HepG2 (cell line): ENCODE measurements at regions not wholly inside any gene's neighbourhood (a gene's known extent, or its start where the extent isn't known, plus 50 kb on each side); places are given as distances from the start of the nearest gene placed in this dataset.

Experiments
- ELF1 ChIP-seq: sonication (generic); formaldehyde crosslinking; IDR thresholded peaks from 2 replicates; pipeline ENCODE4 v1.4.0; 2020; ENCODE audit warnings: missing genetic modification reagents
- EP300 ChIP-seq, 3 experiments: sonication (generic) in 1 of 3; formaldehyde crosslinking in 1 of 3; IDR thresholded peaks; 2 replicates each; pipeline versions ENCODE4 v1.5.1 to v1.6.1; 2011 to 2020; ENCODE audit warnings: low read depth in 2 of 3, low read length in 2 of 3, borderline replicate concordance in 1 of 3, improper control_type of control experiment in 1 of 3, mild to moderate bottlenecking in 1 of 3, missing genetic modification reagents in 1 of 3, moderate library complexity in 1 of 3
- FOXK1 ChIP-seq: sonication (generic); formaldehyde crosslinking; IDR thresholded peaks from 2 replicates; pipeline ENCODE4 v1.4.0; 2020; ENCODE audit warnings: low read depth, missing genetic modification reagents, borderline replicate concordance
- GTF2F1 ChIP-seq: fragments of 150-350 bp; IDR thresholded peaks from 2 replicates; pipeline ENCODE4 v1.6.1; 2014; ENCODE audit warnings: low read length
- PHF8 ChIP-seq: sonication (generic); formaldehyde crosslinking; IDR thresholded peaks from 2 replicates; pipeline ENCODE4 v1.5.0; 2020; ENCODE audit warnings: missing genetic modification reagents
- SP1 ChIP-seq, 2 experiments: fragments of 450-650 bp in 1 of 2; sonication (generic) in 1 of 2; formaldehyde crosslinking in 1 of 2; IDR thresholded peaks; 2 replicates each; pipeline versions ENCODE4 v1.4.0 to v1.6.1; 2016 to 2020; ENCODE audit warnings: missing genetic modification reagents in 1 of 2
- ZNF816 ChIP-seq: sonication (generic); formaldehyde crosslinking; IDR thresholded peaks from 2 replicates; pipeline ENCODE4 v1.8.0; 2022; ENCODE audit warnings: missing genetic modification reagents, mild to moderate bottlenecking, borderline replicate concordance
- TF ChIP-seq, protein P1 (sequence below): sonication (generic); formaldehyde crosslinking; IDR thresholded peaks from 2 replicates; pipeline ENCODE4 v1.4.0; 2020; ENCODE audit warnings: low read depth, mild to moderate bottlenecking, missing genetic modification reagents
- TF ChIP-seq, protein P2 (sequence below): sonication (generic); formaldehyde crosslinking; IDR thresholded peaks from 2 replicates; pipeline ENCODE4 v1.5.0; 2020; ENCODE audit warnings: mild to moderate bottlenecking, missing genetic modification reagents, moderate library complexity
- TF ChIP-seq, protein P3 (sequence below): sonication (generic); formaldehyde crosslinking; IDR thresholded peaks from 2 replicates; pipeline ENCODE4 v1.5.1; 2020; ENCODE audit warnings: missing genetic modification reagents, mild to moderate bottlenecking, borderline replicate concordance

DNA sequence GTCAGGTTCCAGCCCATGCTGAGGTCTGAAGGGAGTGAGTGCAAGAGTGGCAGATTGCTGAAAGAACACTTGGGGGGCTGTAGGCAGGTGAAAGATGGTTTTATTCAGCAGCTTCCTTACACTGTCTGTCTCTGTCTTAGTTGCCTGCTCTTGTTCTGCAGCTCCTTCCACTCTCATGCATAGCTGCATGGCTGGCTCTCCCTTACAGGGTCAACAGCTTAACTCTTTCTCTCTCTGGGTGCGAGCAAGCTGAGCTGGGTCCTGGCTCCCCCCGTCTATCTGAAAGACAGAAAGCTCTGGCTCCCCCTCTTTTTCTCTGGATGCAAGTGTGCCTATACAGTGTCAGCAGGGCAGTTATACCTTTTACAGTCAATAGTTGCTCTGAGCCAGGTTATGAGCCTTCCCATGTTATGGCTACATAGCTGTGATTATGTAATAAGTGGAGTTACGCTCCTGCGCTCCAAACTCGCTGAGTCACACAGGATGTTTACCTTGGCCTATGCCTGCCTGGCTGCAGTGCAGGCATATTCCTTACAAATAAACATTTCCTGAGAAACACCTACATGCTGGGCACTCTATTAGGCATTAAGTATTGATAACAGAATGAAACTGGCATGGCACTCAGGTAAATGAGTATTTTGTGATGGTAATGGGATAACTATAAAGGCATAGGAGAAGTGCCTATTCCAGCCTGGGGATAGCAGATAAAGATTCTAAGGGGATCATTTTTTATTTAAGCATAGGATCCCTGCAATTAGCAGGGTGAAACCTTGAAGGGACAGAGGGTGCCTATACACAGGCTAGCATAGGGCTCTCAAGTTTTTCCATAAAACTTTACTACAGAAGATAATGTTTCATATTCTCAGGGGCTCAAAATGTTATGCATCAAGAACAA lies 826.9 kb upstream of the PCDH9 start:
- no peak for TF ChIP-seq PHF8
- peak in 1 of 2 experiments; percentile 14; a peak in 1 of 4 replicates for TF ChIP-seq EP300 (IDR thresholded peaks at IDR 0.05; ENCODE audit: low read depth in 2 of 2, low read length in 2 of 2)
- no peak for TF ChIP-seq EP300 (CRISPR knock-in tag; IDR thresholded peaks at IDR 0.05; ENCODE audit: borderline replicate concordance)
- no peak for TF ChIP-seq ELF1 (CRISPR knock-in tag)
- TF ChIP-seq, protein P1, sequence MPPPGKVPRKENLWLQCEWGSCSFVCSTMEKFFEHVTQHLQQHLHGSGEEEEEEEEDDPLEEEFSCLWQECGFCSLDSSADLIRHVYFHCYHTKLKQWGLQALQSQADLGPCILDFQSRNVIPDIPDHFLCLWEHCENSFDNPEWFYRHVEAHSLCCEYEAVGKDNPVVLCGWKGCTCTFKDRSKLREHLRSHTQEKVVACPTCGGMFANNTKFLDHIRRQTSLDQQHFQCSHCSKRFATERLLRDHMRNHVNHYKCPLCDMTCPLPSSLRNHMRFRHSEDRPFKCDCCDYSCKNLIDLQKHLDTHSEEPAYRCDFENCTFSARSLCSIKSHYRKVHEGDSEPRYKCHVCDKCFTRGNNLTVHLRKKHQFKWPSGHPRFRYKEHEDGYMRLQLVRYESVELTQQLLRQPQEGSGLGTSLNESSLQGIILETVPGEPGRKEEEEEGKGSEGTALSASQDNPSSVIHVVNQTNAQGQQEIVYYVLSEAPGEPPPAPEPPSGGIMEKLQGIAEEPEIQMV (CRISPR knock-in tag), result no peak
- TF ChIP-seq FOXK1 (CRISPR knock-in tag), result peak; percentile 72; the same call in 1 of the 2 replicates
- TF ChIP-seq GTF2F1, result no peak
- TF ChIP-seq, protein P2, sequence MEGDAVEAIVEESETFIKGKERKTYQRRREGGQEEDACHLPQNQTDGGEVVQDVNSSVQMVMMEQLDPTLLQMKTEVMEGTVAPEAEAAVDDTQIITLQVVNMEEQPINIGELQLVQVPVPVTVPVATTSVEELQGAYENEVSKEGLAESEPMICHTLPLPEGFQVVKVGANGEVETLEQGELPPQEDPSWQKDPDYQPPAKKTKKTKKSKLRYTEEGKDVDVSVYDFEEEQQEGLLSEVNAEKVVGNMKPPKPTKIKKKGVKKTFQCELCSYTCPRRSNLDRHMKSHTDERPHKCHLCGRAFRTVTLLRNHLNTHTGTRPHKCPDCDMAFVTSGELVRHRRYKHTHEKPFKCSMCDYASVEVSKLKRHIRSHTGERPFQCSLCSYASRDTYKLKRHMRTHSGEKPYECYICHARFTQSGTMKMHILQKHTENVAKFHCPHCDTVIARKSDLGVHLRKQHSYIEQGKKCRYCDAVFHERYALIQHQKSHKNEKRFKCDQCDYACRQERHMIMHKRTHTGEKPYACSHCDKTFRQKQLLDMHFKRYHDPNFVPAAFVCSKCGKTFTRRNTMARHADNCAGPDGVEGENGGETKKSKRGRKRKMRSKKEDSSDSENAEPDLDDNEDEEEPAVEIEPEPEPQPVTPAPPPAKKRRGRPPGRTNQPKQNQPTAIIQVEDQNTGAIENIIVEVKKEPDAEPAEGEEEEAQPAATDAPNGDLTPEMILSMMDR (CRISPR knock-in tag), result no peak
- no peak for TF ChIP-seq ZNF816 (CRISPR knock-in tag)
- TF ChIP-seq, protein P3, sequence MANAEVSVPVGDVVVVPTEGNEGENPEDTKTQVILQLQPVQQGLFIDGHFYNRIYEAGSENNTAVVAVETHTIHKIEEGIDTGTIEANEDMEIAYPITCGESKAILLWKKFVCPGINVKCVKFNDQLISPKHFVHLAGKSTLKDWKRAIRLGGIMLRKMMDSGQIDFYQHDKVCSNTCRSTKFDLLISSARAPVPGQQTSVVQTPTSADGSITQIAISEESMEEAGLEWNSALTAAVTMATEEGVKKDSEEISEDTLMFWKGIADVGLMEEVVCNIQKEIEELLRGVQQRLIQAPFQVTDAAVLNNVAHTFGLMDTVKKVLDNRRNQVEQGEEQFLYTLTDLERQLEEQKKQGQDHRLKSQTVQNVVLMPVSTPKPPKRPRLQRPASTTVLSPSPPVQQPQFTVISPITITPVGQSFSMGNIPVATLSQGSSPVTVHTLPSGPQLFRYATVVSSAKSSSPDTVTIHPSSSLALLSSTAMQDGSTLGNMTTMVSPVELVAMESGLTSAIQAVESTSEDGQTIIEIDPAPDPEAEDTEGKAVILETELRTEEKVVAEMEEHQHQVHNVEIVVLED (CRISPR knock-in tag), result no peak
- no peak for TF ChIP-seq SP1 (IDR thresholded peaks at IDR 0.05)
- no peak for TF ChIP-seq SP1 (CRISPR knock-in tag; IDR thresholded peaks at IDR 0.05)
